H9 (cell line): ENCODE measurements at regions not wholly inside any gene's neighbourhood (a gene's known extent, or its start where the extent isn't known, plus 50 kb on each side); places are given as distances from the start of the nearest gene placed in this dataset.

ENCODE experiments used
- DNase-seq: peaks from one replicate; pipeline ENCODE4 v3.0.0-alpha.2; 2017
- H2AFZ ChIP-seq: one replicate; pipeline ENCODE4 v1.6.1; 2013; ENCODE audit warnings: mild to moderate bottlenecking, low read length, control low read depth, moderate library complexity
- H2AK5ac ChIP-seq: 2 replicates; pipeline ENCODE4 v1.6.1; 2013; ENCODE audit warnings: low read length, control low read depth, mixed read lengths; ENCODE audit not compliant: insufficient read length
- H2BK120ac ChIP-seq: one replicate; pipeline ENCODE4 v1.6.1; 2013; ENCODE audit warnings: low read depth, mild to moderate bottlenecking, low read length, control low read depth, inconsistent platforms; ENCODE audit not compliant: poor library complexity, severe bottlenecking
- H2BK12ac ChIP-seq: 2 replicates; pipeline ENCODE4 v1.6.1; 2013; ENCODE audit warnings: low read length, control low read depth, mixed read lengths, low read depth; ENCODE audit not compliant: insufficient read length
- H2BK15ac ChIP-seq: 2 replicates; pipeline ENCODE4 v1.6.1; 2013; ENCODE audit warnings: low read depth, low read length, control low read depth
- H2BK20ac ChIP-seq: one replicate; pipeline ENCODE4 v1.6.1; 2013; ENCODE audit warnings: low read depth, mild to moderate bottlenecking, low read length, control low read depth, inconsistent platforms; ENCODE audit not compliant: poor library complexity, severe bottlenecking
- H2BK5ac ChIP-seq: 2 replicates; pipeline ENCODE4 v1.6.1; 2013; ENCODE audit warnings: low read length, control low read depth, mixed read lengths; ENCODE audit not compliant: insufficient read length
- H3K14ac ChIP-seq: 2 replicates; pipeline ENCODE4 v1.6.1; 2013; ENCODE audit warnings: low read length, control low read depth; ENCODE audit not compliant: insufficient read depth
- H3K18ac ChIP-seq: 2 replicates; pipeline ENCODE4 v1.6.1; 2013; ENCODE audit warnings: low read depth, mild to moderate bottlenecking, mixed read lengths, low read length, control low read depth; ENCODE audit not compliant: insufficient read length
- H3K23ac ChIP-seq: 2 replicates; pipeline ENCODE4 v1.6.1; 2013; ENCODE audit warnings: low read length, control low read depth, mixed read lengths, low read depth; ENCODE audit not compliant: insufficient read length
- H3K23me2 ChIP-seq: 2 replicates; pipeline ENCODE4 v1.6.1; 2013; ENCODE audit warnings: low read depth, mild to moderate bottlenecking, mixed read lengths, low read length, control low read depth; ENCODE audit not compliant: insufficient read length, poor library complexity, severe bottlenecking
- H3K27ac ChIP-seq: 2 replicates; pipeline ENCODE4 v1.5.1; 2013; ENCODE audit warnings: low read length, control low read depth, mixed read lengths, low read depth; ENCODE audit not compliant: insufficient read length
- H3K27me3 ChIP-seq: 2 replicates; pipeline ENCODE4 v1.6.1; 2013; ENCODE audit warnings: low read length, control low read depth, inconsistent platforms; ENCODE audit not compliant: insufficient read depth
- H3K4ac ChIP-seq: 2 replicates; pipeline ENCODE4 v1.6.1; 2013; ENCODE audit warnings: low read depth, mild to moderate bottlenecking, control low read depth, inconsistent platforms, low read length, moderate library complexity
- H3K4me1 ChIP-seq: 2 replicates; pipeline ENCODE4 v1.6.1; 2013; ENCODE audit warnings: low read length, control low read depth, inconsistent platforms; ENCODE audit not compliant: insufficient read depth
- H3K4me2 ChIP-seq: 2 replicates; pipeline ENCODE4 v1.6.1; 2013; ENCODE audit warnings: low read length, control low read depth, mixed read lengths; ENCODE audit not compliant: insufficient read length, insufficient read depth
- H3K56ac ChIP-seq: 2 replicates; pipeline ENCODE4 v1.6.1; 2013; ENCODE audit warnings: low read depth, mild to moderate bottlenecking, mixed read lengths, low read length, control low read depth; ENCODE audit not compliant: insufficient read length
- H3K79me1 ChIP-seq: 2 replicates; pipeline ENCODE4 v1.6.1; 2013; ENCODE audit warnings: low read depth, mild to moderate bottlenecking, moderate library complexity, low read length, control low read depth, inconsistent platforms; ENCODE audit not compliant: insufficient read depth, poor library complexity, severe bottlenecking
- H3K79me2 ChIP-seq: 2 replicates; pipeline ENCODE4 v1.6.1; 2013; ENCODE audit warnings: low read length, control low read depth, inconsistent platforms; ENCODE audit not compliant: insufficient read depth
- H3K9ac ChIP-seq: 2 replicates; pipeline ENCODE4 v1.6.1; 2013; ENCODE audit warnings: low read length, control low read depth, mixed read lengths; ENCODE audit not compliant: insufficient read length; ENCODE audit errors: extremely low read depth
- H3K9me3 ChIP-seq: one replicate; pipeline ENCODE4 v1.6.1; 2013; ENCODE audit warnings: low read depth, low read length, inconsistent platforms; ENCODE audit not compliant: control insufficient read depth
- H3T11ph ChIP-seq: one replicate; pipeline ENCODE4 v1.6.1; 2013; ENCODE audit warnings: mild to moderate bottlenecking, low read length, control low read depth, inconsistent platforms
- H4K20me1 ChIP-seq: one replicate; pipeline ENCODE4 v1.6.1; 2013; ENCODE audit not compliant: control insufficient read depth, insufficient read length, insufficient read depth
- H4K5ac ChIP-seq: 2 replicates; pipeline ENCODE4 v1.6.1; 2013; ENCODE audit warnings: low read depth, mild to moderate bottlenecking, mixed read lengths, low read length, control low read depth; ENCODE audit not compliant: insufficient read length
- H4K8ac ChIP-seq: replicated peaks from 2 replicates; pipeline ENCODE4 v1.6.1; 2013; ENCODE audit warnings: low read length, control low read depth, mixed read lengths, low read depth; ENCODE audit not compliant: insufficient read length
- H4K91ac ChIP-seq: 2 replicates; pipeline ENCODE4 v1.6.1; 2013; ENCODE audit warnings: low read depth, mild to moderate bottlenecking, moderate library complexity, mixed read lengths, low read length, control low read depth; ENCODE audit not compliant: insufficient read length
- H3K27ac Mint-ChIP-seq, 3 experiments: 2 replicates in 2 of 3; 3 replicates in 1 of 3; pipeline ENCODE4 v1.8.0; 2020 to 2021; ENCODE audit warnings: mixed read lengths in 3 of 3, mild to moderate bottlenecking in 1 of 3, moderate library complexity in 1 of 3
- H3K27me3 Mint-ChIP-seq: 2 replicates; pipeline ENCODE4 v1.8.0; 2021; ENCODE audit warnings: low read depth, mild to moderate bottlenecking, moderate library complexity, mixed read lengths
- H3K36me3 Mint-ChIP-seq, 3 experiments: 2 replicates in 2 of 3; 3 replicates in 1 of 3; pipeline ENCODE4 v1.8.0; 2020 to 2021; ENCODE audit warnings: low read depth in 3 of 3, mixed read lengths in 3 of 3; ENCODE audit not compliant: insufficient read depth in 1 of 3
- H3K4me1 Mint-ChIP-seq, 2 experiments: 2 replicates each; pipeline ENCODE4 v1.8.0; 2020; ENCODE audit warnings: mixed read lengths in 2 of 2
- H3K4me3 Mint-ChIP-seq, 2 experiments: 2 replicates in 1 of 2; 3 replicates in 1 of 2; pipeline ENCODE4 v1.8.0; 2020 to 2021; ENCODE audit warnings: mild to moderate bottlenecking in 2 of 2, mixed read lengths in 2 of 2, moderate library complexity in 1 of 2
- H3K9me3 Mint-ChIP-seq, 2 experiments: 2 replicates in 1 of 2; 3 replicates in 1 of 2; pipeline ENCODE4 v1.8.0; 2020; ENCODE audit warnings: mild to moderate bottlenecking in 2 of 2, mixed read lengths in 2 of 2, moderate library complexity in 1 of 2
- WGBS: extraction: QIAGEN DNeasy Blood & Tissue Kit; methylation state at CpG from one replicate; pipeline ENCODE4 v1.1.7; 2013; ENCODE audit warnings: missing lambda C conversion rate, low lambda C conversion rate, mixed read lengths; ENCODE audit not compliant: insufficient read length; ENCODE audit errors: extremely low coverage; 5-methylcytosine and 5-hydroxymethylcytosine counted together
- TF ChIP-seq, protein P1 (sequence below): fragments of 200-600 bp; sonication (generic); conservative IDR thresholded peaks from 3 replicates; pipeline ENCODE4 v1.8.0; 2021; ENCODE audit warnings: antibody characterized with exemption, mild to moderate bottlenecking

DNA sequence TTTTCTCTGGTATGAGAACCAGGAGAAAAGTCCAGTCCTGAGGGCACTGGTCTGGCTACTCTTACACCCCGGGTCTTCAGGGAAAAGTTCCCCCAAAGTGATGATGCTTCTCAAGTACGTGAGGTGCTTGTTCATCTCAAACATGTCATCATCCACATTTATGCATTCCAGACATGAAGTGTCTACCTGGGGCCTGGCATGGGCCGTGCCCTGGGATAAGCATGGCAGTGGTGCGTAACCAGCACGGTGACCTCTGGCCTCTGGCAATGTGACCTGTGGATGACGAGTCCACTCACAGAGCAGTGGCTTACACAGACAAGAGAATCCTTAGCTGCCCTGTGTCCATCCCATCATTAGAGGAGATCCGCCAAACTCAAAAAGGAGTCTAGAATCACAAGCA, 74.8 kb upstream of the LGALSL start:
- Histone ChIP-seq H2BK120ac (no peak overlapping the region), H3K4me1 (no peaks in the 10 kb centered on the region)

More for the DNA sequence above, 74.8 kb upstream of the LGALSL start:
- H4K91ac ChIP-seq = no peak overlapping the region
- DNase-seq = no peak
- H3K9me3 ChIP-seq = no peaks in the 10 kb centered on the region
- H3K27me3 ChIP-seq = no peaks in the 10 kb centered on the region
- Mint-ChIP-seq H3K4me3 (peak overlapping the region in 1 of 2 experiments; percentile 10; a peak in 1 of 5 replicates), H3K27me3 (no peaks in the 10 kb centered on the region; the same call in 1 of the 2 replicates), H3K36me3 (no peaks in the 10 kb centered on the region), H3K4me1 (peaks cover 3% of the 10 kb centered on the region in 2 experiments; a peak in 2 of 4 replicates), H3K27ac (peak overlapping the region in 1 of 3 experiments; percentile 22; a peak in 1 of 7 replicates), H3K9me3 (peaks cover 0 to 2% of the 10 kb centered on the region in 2 experiments; a peak in 2 of 5 replicates)
- no peak overlapping the region for H2AFZ ChIP-seq
- H3K27ac ChIP-seq = no peak overlapping the region
- no peak overlapping the region for H3K4me2 ChIP-seq
- H2AK5ac ChIP-seq = no peak overlapping the region
- no CpG with 5 or more reads among the region's 7 CpGs for WGBS
- H3K14ac ChIP-seq = no peak overlapping the region
- no peak overlapping the region for H2BK20ac ChIP-seq
- H4K20me1 ChIP-seq = no peaks in the 10 kb centered on the region
- no peaks in the 10 kb centered on the region for H3K79me2 ChIP-seq
- no peak overlapping the region for H3T11ph ChIP-seq
- no peaks in the 10 kb centered on the region for H3K23me2 ChIP-seq
- no peaks in the 10 kb centered on the region for H3K79me1 ChIP-seq
- H3K4ac ChIP-seq = no peak overlapping the region
- H2BK5ac ChIP-seq = no peak overlapping the region
- H4K5ac ChIP-seq = no peak overlapping the region
- H2BK15ac ChIP-seq = no peak overlapping the region
- no peak overlapping the region for H2BK12ac ChIP-seq
- TF ChIP-seq, protein P1, sequence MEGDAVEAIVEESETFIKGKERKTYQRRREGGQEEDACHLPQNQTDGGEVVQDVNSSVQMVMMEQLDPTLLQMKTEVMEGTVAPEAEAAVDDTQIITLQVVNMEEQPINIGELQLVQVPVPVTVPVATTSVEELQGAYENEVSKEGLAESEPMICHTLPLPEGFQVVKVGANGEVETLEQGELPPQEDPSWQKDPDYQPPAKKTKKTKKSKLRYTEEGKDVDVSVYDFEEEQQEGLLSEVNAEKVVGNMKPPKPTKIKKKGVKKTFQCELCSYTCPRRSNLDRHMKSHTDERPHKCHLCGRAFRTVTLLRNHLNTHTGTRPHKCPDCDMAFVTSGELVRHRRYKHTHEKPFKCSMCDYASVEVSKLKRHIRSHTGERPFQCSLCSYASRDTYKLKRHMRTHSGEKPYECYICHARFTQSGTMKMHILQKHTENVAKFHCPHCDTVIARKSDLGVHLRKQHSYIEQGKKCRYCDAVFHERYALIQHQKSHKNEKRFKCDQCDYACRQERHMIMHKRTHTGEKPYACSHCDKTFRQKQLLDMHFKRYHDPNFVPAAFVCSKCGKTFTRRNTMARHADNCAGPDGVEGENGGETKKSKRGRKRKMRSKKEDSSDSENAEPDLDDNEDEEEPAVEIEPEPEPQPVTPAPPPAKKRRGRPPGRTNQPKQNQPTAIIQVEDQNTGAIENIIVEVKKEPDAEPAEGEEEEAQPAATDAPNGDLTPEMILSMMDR = no peak
- no peak overlapping the region for H3K9ac ChIP-seq
- no peak overlapping the region for H3K23ac ChIP-seq
- no peak overlapping the region for H4K8ac ChIP-seq
- H3K56ac ChIP-seq = no peak overlapping the region
- no peak overlapping the region for H3K18ac ChIP-seq
